Gastrocnemius medialis (tissue), 4 donors: ENCODE measurements at regions not wholly inside any gene's neighbourhood (a gene's known extent, or its start where the extent isn't known, plus 50 kb on each side); places are given as distances from the start of the nearest gene placed in this dataset.

Experiments used
- ATAC-seq, 2 donors: fragments of 150-250 bp; one replicate each; pipeline ENCODE4 v1.9.1; 2016
- DNase-seq, 2 donors: peaks; one replicate each; pipeline ENCODE4 v3.0.0-alpha.2; 2019
- H3K27ac ChIP-seq, 4 donors: fragments of 200-600 bp; sonication (generic); 1 replicate in 1 of 4; 2 replicates in 3 of 4; pipeline ENCODE4 v1.5.1; 2016 to 2018; ENCODE audit warnings: mild to moderate bottlenecking in 2 of 4, moderate library complexity in 1 of 4
- H3K27me3 ChIP-seq, 3 donors: fragments of 200-600 bp; sonication (generic) in 2 of 3; 1 replicate in 1 of 3; 2 replicates in 2 of 3; pipeline versions ENCODE4 v1.5.1 to v1.6.0; 2016 to 2019; ENCODE audit warnings: mild to moderate bottlenecking in 1 of 3, moderate library complexity in 1 of 3
- H3K36me3 ChIP-seq, 2 donors: fragments of 200-600 bp; sonication (generic) in 1 of 2; one replicate each; pipeline ENCODE4 v1.5.1; 2017 to 2018
- H3K4me1 ChIP-seq, 2 donors: fragments of 200-600 bp; sonication (generic) in 1 of 2; one replicate each; pipeline ENCODE4 v1.5.1; 2016 to 2017; ENCODE audit warnings: mild to moderate bottlenecking in 2 of 2
- H3K4me3 ChIP-seq, 4 donors: fragments of 200-600 bp; sonication (generic) in 3 of 4; 1 replicate in 1 of 4; 2 replicates in 3 of 4; pipeline ENCODE4 v1.5.1; 2016 to 2019; ENCODE audit warnings: mild to moderate bottlenecking in 2 of 4
- H3K9me3 ChIP-seq, 3 donors: fragments of 200-600 bp; sonication (generic) in 2 of 3; 1 replicate in 1 of 3; 2 replicates in 2 of 3; pipeline ENCODE4 v1.5.1; 2016 to 2019
- CTCF ChIP-seq, 5 experiments: fragments of 450-650 bp in 3 of 5; fragments of 200-600 bp in 2 of 5; sonication (generic) in 2 of 5; IDR thresholded peaks in 4 of 5; conservative IDR thresholded peaks in 1 of 5; 1 replicate in 4 of 5; 2 replicates in 1 of 5; pipeline ENCODE4 v1.5.1; 2016 to 2019; ENCODE audit warnings: antibody characterized with exemption in 5 of 5, mild to moderate bottlenecking in 3 of 5, moderate library complexity in 3 of 5
- POLR2A ChIP-seq, 2 donors: fragments of 450-650 bp; IDR thresholded peaks; one replicate each; pipeline ENCODE4 v1.6.1; 2017; ENCODE audit warnings: antibody characterized with exemption in 2 of 2, mild to moderate bottlenecking in 2 of 2, moderate library complexity in 2 of 2
- in situ Hi-C, 4 donors: fragments of 200-750 bp; cut with MboI; loops; one replicate each; pipeline versions ENCODE4 v1.15.0 to v1.8.0; 2017; ENCODE audit warnings: low sequenced_read_pairs in 4 of 4
- intact Hi-C: fragments of 100-400 bp; cut with DNase I; formaldehyde crosslinking; loops from one replicate; pipeline ENCODE4 v1.15.1; 2023; ENCODE audit warnings: low total_unique reads

- in situ Hi-C loops, result no loop called here
- ATAC-seq, result no peak
- H3K27me3 ChIP-seq, result no peaks in the 10 kb centered on the region
These were observed 968.5 kb upstream of the CELF4 start for GRCh38 chr18:38534073-38534472.

GRCh38 chr18:38526922-38527321, 961.3 kb upstream of the CELF4 start:
- no peaks in the 10 kb centered on the region for H3K4me1 ChIP-seq
- no peaks in the 10 kb centered on the region for H3K27me3 ChIP-seq
- H3K27ac ChIP-seq, result no peak overlapping the region
- TF ChIP-seq CTCF (IDR thresholded peaks at IDR 0.05 in 4 of 5, conservative IDR thresholded peaks at IDR 0.05 in 1 of 5) (no peak), POLR2A (IDR thresholded peaks at IDR 0.05) (no peak)
- ATAC-seq (no peak), DNase-seq (no peak)
- no peaks in the 10 kb centered on the region for H3K36me3 ChIP-seq
- H3K9me3 ChIP-seq, result no peaks in the 10 kb centered on the region
- in situ Hi-C loops, result no loop called here
- no peak overlapping the region for H3K4me3 ChIP-seq
- intact Hi-C loops, result no loop called here

More at GRCh38 chr18:38534073-38534472, 968.5 kb upstream of the CELF4 start:
- intact Hi-C loops, result no loop called here
- no peak for TF ChIP-seq POLR2A (IDR thresholded peaks at IDR 0.05)
- no peak for TF ChIP-seq CTCF (IDR thresholded peaks at IDR 0.05 in 4 of 5, conservative IDR thresholded peaks at IDR 0.05 in 1 of 5)
- no peak overlapping the region for H3K27ac ChIP-seq
- H3K9me3 ChIP-seq, result no peaks in the 10 kb centered on the region
- no peak for DNase-seq
- no peak overlapping the region for H3K4me3 ChIP-seq
- no peaks in the 10 kb centered on the region for H3K4me1 ChIP-seq
- no peaks in the 10 kb centered on the region for H3K36me3 ChIP-seq

GRCh38 chr18:38525039-38525438, 959.4 kb upstream of the CELF4 start:
- no peaks in the 10 kb centered on the region for H3K27me3 ChIP-seq
- no peak for TF ChIP-seq CTCF (IDR thresholded peaks at IDR 0.05 in 4 of 5, conservative IDR thresholded peaks at IDR 0.05 in 1 of 5)
- no peak for TF ChIP-seq POLR2A (IDR thresholded peaks at IDR 0.05)
- H3K4me1 ChIP-seq, result no peaks in the 10 kb centered on the region
- DNase-seq (no peak), ATAC-seq (no peak)
- H3K9me3 ChIP-seq, result no peaks in the 10 kb centered on the region
- no peak overlapping the region for H3K27ac ChIP-seq
- intact Hi-C loops (no loop called here), in situ Hi-C loops (no loop called here)
- no peak overlapping the region for H3K4me3 ChIP-seq
- H3K36me3 ChIP-seq, result no peaks in the 10 kb centered on the region

GRCh38 chr18:38520786-38521185, 955.2 kb upstream of the CELF4 start:
- Histone ChIP-seq H3K9me3 (no peaks in the 10 kb centered on the region), H3K36me3 (no peaks in the 10 kb centered on the region), H3K27ac (no peak overlapping the region), H3K4me1 (no peaks in the 10 kb centered on the region), H3K27me3 (no peaks in the 10 kb centered on the region), H3K4me3 (no peak overlapping the region)
- in situ Hi-C loops, result no loop called here
- intact Hi-C loops, result no loop called here
- TF ChIP-seq POLR2A (IDR thresholded peaks at IDR 0.05) (no peak), CTCF (IDR thresholded peaks at IDR 0.05 in 4 of 5, conservative IDR thresholded peaks at IDR 0.05 in 1 of 5) (no peak)
- no peak for DNase-seq
- ATAC-seq, result no peak

GRCh38 chr18:38502539-38502938, 936.9 kb upstream of the CELF4 start:
- in situ Hi-C loops, result no loop called here
- intact Hi-C loops, result no loop called here

More at GRCh38 chr18:38502539-38502938, 936.9 kb upstream of the CELF4 start:
- ATAC-seq (no peak), DNase-seq (no peak)
- H3K9me3 ChIP-seq, result no peaks in the 10 kb centered on the region
- TF ChIP-seq CTCF (IDR thresholded peaks at IDR 0.05 in 4 of 5, conservative IDR thresholded peaks at IDR 0.05 in 1 of 5) (no peak), POLR2A (IDR thresholded peaks at IDR 0.05) (no peak)
- H3K4me3 ChIP-seq, result no peak overlapping the region
- H3K27ac ChIP-seq, result no peak overlapping the region
- no peaks in the 10 kb centered on the region for H3K27me3 ChIP-seq
- H3K4me1 ChIP-seq, result no peaks in the 10 kb centered on the region
- H3K36me3 ChIP-seq, result no peaks in the 10 kb centered on the region
